ENCODE measurements at regions not wholly inside any gene's neighbourhood (a gene's known extent, or its start where the extent isn't known, plus 50 kb on each side); places are given as distances from the start of the nearest gene placed in this dataset.

GRCh38 chr16:73186752-73187601 is 139.0 kb upstream of the ZFHX3 start:
- no peak for ATAC-seq

GRCh38 chr16:73185737-73186136 is 137.8 kb upstream of the ZFHX3 start:
- ATAC-seq (no peak), DNase-seq (no peak)

More at GRCh38 chr16:73186752-73187601, 139.0 kb upstream of the ZFHX3 start:
- DNase-seq, result no peak

- ATAC-seq (no peak), DNase-seq (no peak)
Measured at GRCh38 chr16:73183611-73184092, 135.7 kb upstream of the ZFHX3 start.

- no peak for DNase-seq
- no peak for ATAC-seq
Measured at GRCh38 chr16:73179705-73180331, 131.9 kb upstream of the ZFHX3 start.

GRCh38 chr16:73177729-73178295 is 129.9 kb upstream of the ZFHX3 start:
- ATAC-seq (no peak), DNase-seq (no peak)

GRCh38 chr16:73176577-73177013 is 128.7 kb upstream of the ZFHX3 start:
- DNase-seq (no peak), ATAC-seq (no peak)

GRCh38 chr16:73172973-73173709 is 125.2 kb upstream of the ZFHX3 start:
- ATAC-seq (no peak), DNase-seq (no peak)

GRCh38 chr16:73172241-73172972 is 124.5 kb upstream of the ZFHX3 start:
- no peak for ATAC-seq
- DNase-seq, result no peak

- DNase-seq, result no peak
- no peak for ATAC-seq
Measured at GRCh38 chr16:73171901-73172240, 123.9 kb upstream of the ZFHX3 start.

GRCh38 chr16:73171380-73171779 is 123.5 kb upstream of the ZFHX3 start:
- no peak for ATAC-seq

GRCh38 chr16:73170612-73171038 is 122.7 kb upstream of the ZFHX3 start:
- ATAC-seq (no peak), DNase-seq (no peak)

More at GRCh38 chr16:73171380-73171779, 123.5 kb upstream of the ZFHX3 start:
- DNase-seq, result no peak

- no peak for DNase-seq
- ATAC-seq, result no peak
Measured at GRCh38 chr16:73166947-73167550, 119.1 kb upstream of the ZFHX3 start.

- ATAC-seq, result no peak
- no peak for DNase-seq
Measured at GRCh38 chr16:73166441-73166851, 118.5 kb upstream of the ZFHX3 start.

GRCh38 chr16:73163238-73163815 is 115.4 kb upstream of the ZFHX3 start:
- ATAC-seq (no peak), DNase-seq (no peak)

- no peak for DNase-seq
- ATAC-seq, result no peak
Measured at GRCh38 chr16:73161977-73162376, 114.0 kb upstream of the ZFHX3 start.

- ATAC-seq (no peak), DNase-seq (no peak)
Measured at GRCh38 chr16:73159296-73159695, 111.4 kb upstream of the ZFHX3 start.

- no peak for ATAC-seq
- DNase-seq, result no peak
Measured at GRCh38 chr16:73157861-73158260, 109.9 kb upstream of the ZFHX3 start.

- no peak for DNase-seq
- no peak for ATAC-seq
Measured at GRCh38 chr16:73154063-73154870, 106.3 kb upstream of the ZFHX3 start.

- no peak for ATAC-seq
- no peak for DNase-seq
Measured at GRCh38 chr16:73152386-73153125, 104.6 kb upstream of the ZFHX3 start.
